EL (cell line): ENCODE measurements at regions not wholly inside any gene's neighbourhood (a gene's known extent, or its start where the extent isn't known, plus 50 kb on each side); places are given as distances from the start of the nearest gene placed in this dataset.
"Not testable (repeated sequence)": the region's sequence is repeated elsewhere in the genome, so short reads cannot be mapped to it uniquely, and the experiment has no call there.

ENCODE experiments used
- DNase-seq: peaks from one replicate; pipeline ENCODE4 v3.0.0-alpha.2; 2016

GRCh38 chr2:12613137-12613835 is 103.5 kb upstream of the TRIB2 start:
- DNase-seq: no peak

GRCh38 chr2:12615509-12615908 is 101.2 kb upstream of the TRIB2 start:
- no peak for DNase-seq

GRCh38 chr2:12616456-12617156 is 100.1 kb upstream of the TRIB2 start:
- DNase-seq: no peak

GRCh38 chr2:12617366-12617765 is 99.4 kb upstream of the TRIB2 start:
- DNase-seq: no peak

- DNase-seq: no peak
Observed at GRCh38 chr2:12617853-12618252, 98.9 kb upstream of the TRIB2 start.

- DNase-seq: no peak
Observed at GRCh38 chr2:12618576-12618975, 98.2 kb upstream of the TRIB2 start.

GRCh38 chr2:12619975-12620374 is 96.8 kb upstream of the TRIB2 start:
- peak; percentile 84 for DNase-seq

GRCh38 chr2:12620759-12621158 is 96.0 kb upstream of the TRIB2 start:
- DNase-seq: no peak

GRCh38 chr2:12623051-12623450 is 93.7 kb upstream of the TRIB2 start:
- no peak for DNase-seq

GRCh38 chr2:12624384-12624783 is 92.4 kb upstream of the TRIB2 start:
- DNase-seq: no peak

- DNase-seq: no peak
Observed at GRCh38 chr2:12624905-12625598, 91.7 kb upstream of the TRIB2 start.

GRCh38 chr2:12628541-12628940 is 88.2 kb upstream of the TRIB2 start:
- DNase-seq: not testable (repeated sequence)

- DNase-seq: no peak
Observed at GRCh38 chr2:12636837-12637581, 79.7 kb upstream of the TRIB2 start.

GRCh38 chr2:12637754-12638153 is 79.0 kb upstream of the TRIB2 start:
- DNase-seq: peak; percentile 30

GRCh38 chr2:12641441-12641840 is 75.3 kb upstream of the TRIB2 start:
- no peak for DNase-seq

GRCh38 chr2:12642332-12642731 is 74.4 kb upstream of the TRIB2 start:
- no peak for DNase-seq

- no peak for DNase-seq
Observed at GRCh38 chr2:12642859-12643258, 73.9 kb upstream of the TRIB2 start.

GRCh38 chr2:12649602-12650400 is 66.9 kb upstream of the TRIB2 start:
- DNase-seq: no peak

- no peak for DNase-seq
Observed at GRCh38 chr2:12651641-12652040, 65.1 kb upstream of the TRIB2 start.

GRCh38 chr2:12652723-12653122 is 64.0 kb upstream of the TRIB2 start:
- no peak for DNase-seq

- DNase-seq: no peak
Observed at GRCh38 chr2:12657560-12657959, 59.2 kb upstream of the TRIB2 start.

- no peak for DNase-seq
Observed at GRCh38 chr2:12658310-12658945, 58.3 kb upstream of the TRIB2 start.
